ENCODE measurements at regions not wholly inside any gene's neighbourhood (a gene's known extent, or its start where the extent isn't known, plus 50 kb on each side); places are given as distances from the start of the nearest gene placed in this dataset.

GRCh38 chr11:37957717-37958116, 1359.7 kb upstream of the RAG2 start:
- 51 to 80% (median 60%) methylated on average over 1 of the region's 1 CpG for WGBS, 5 donors
- intact Hi-C loops (cut with DNase I; ENCODE audit: low total_unique reads) = no loop called here
- TF ChIP-seq CTCF (IDR thresholded peaks at IDR 0.05 in 8 of 11, conservative IDR thresholded peaks at IDR 0.05 in 3 of 11) = no peak
- TF ChIP-seq POLR2A (IDR thresholded peaks at IDR 0.05) = no peak
- TF ChIP-seq POLR2AphosphoS5 (IDR thresholded peaks at IDR 0.05) = no peak
- no peak for DNase-seq
- Histone ChIP-seq H3K4me3 (no peak overlapping the region), H3K36me3 (no peaks in the 10 kb centered on the region), H3K9me3 (peaks cover 0 to 28% (median 14%) of the 10 kb centered on the region in 8 donors), H3K27ac (no peak overlapping the region), H3K27me3 (replicated peaks in 1 of 7) (no peaks in the 10 kb centered on the region), H3K4me1 (no peaks in the 10 kb centered on the region)

- TF ChIP-seq POLR2AphosphoS5 (IDR thresholded peaks at IDR 0.05) = no peak
- no peak for TF ChIP-seq CTCF (IDR thresholded peaks at IDR 0.05 in 8 of 11, conservative IDR thresholded peaks at IDR 0.05 in 3 of 11)
- TF ChIP-seq POLR2A (IDR thresholded peaks at IDR 0.05) = no peak
- intact Hi-C loops (cut with DNase I; ENCODE audit: low total_unique reads) = no loop called here
Measured at GRCh38 chr11:37951996-37952395, 1354.0 kb upstream of the RAG2 start.

GRCh38 chr11:37948258-37948657, 1350.2 kb upstream of the RAG2 start:
- no peak for DNase-seq
- peaks cover 0 to 31% (median 19%) of the 10 kb centered on the region in 8 donors for H3K9me3 ChIP-seq
- no peaks in the 10 kb centered on the region for H3K4me1 ChIP-seq
- no peak overlapping the region for H3K27ac ChIP-seq
- TF ChIP-seq POLR2AphosphoS5 (IDR thresholded peaks at IDR 0.05) = no peak
- no peak for TF ChIP-seq CTCF (IDR thresholded peaks at IDR 0.05 in 8 of 11, conservative IDR thresholded peaks at IDR 0.05 in 3 of 11)
- TF ChIP-seq POLR2A (IDR thresholded peaks at IDR 0.05) = no peak
- intact Hi-C loops (cut with DNase I; ENCODE audit: low total_unique reads) = no loop called here
- H3K36me3 ChIP-seq = no peaks in the 10 kb centered on the region
- WGBS, 5 donors = 67 to 79% (median 72%) methylated on average over 3 of the region's 3 CpGs
- H3K27me3 ChIP-seq (replicated peaks in 1 of 7) = no peaks in the 10 kb centered on the region
- H3K4me3 ChIP-seq = no peak overlapping the region

More at GRCh38 chr11:37951996-37952395, 1354.0 kb upstream of the RAG2 start:
- H3K4me1 ChIP-seq = no peaks in the 10 kb centered on the region
- no peaks in the 10 kb centered on the region for H3K36me3 ChIP-seq
- H3K9me3 ChIP-seq = peaks cover 0 to 4% (median under 1%) of the 10 kb centered on the region in 8 donors
- WGBS, 5 donors = 58 to 68% (median 62%) methylated on average over 2 of the region's 2 CpGs
- no peak overlapping the region for H3K27ac ChIP-seq
- H3K27me3 ChIP-seq (replicated peaks in 1 of 7) = no peaks in the 10 kb centered on the region
- no peak for DNase-seq
- H3K4me3 ChIP-seq = no peak overlapping the region

GRCh38 chr11:37947821-37948220, 1349.8 kb upstream of the RAG2 start:
- Histone ChIP-seq H3K4me1 (no peaks in the 10 kb centered on the region), H3K36me3 (no peaks in the 10 kb centered on the region), H3K4me3 (no peak overlapping the region), H3K27ac (no peak overlapping the region), H3K27me3 (replicated peaks in 1 of 7) (no peaks in the 10 kb centered on the region), H3K9me3 (peaks cover 0 to 31% (median 19%) of the 10 kb centered on the region in 8 donors)
- no peak for DNase-seq
- TF ChIP-seq POLR2AphosphoS5 (IDR thresholded peaks at IDR 0.05) (no peak), POLR2A (IDR thresholded peaks at IDR 0.05) (no peak), CTCF (IDR thresholded peaks at IDR 0.05 in 8 of 11, conservative IDR thresholded peaks at IDR 0.05 in 3 of 11) (no peak)
- 79 to 89% (median 83%) methylated on average over 3 of the region's 3 CpGs for WGBS, 5 donors
- intact Hi-C loops (cut with DNase I; ENCODE audit: low total_unique reads) = no loop called here

Data from spleen (tissue), 11 donors.